ENCODE measurements at regions not wholly inside any gene's neighbourhood (a gene's known extent, or its start where the extent isn't known, plus 50 kb on each side); places are given as distances from the start of the nearest gene placed in this dataset.

GRCh38 chr5:171575808-171576207 is 156.4 kb downstream of the FGF18 start:
- no peak for ATAC-seq
- intact Hi-C loops (cut with DNase I, micrococcal nuclease) = no loop called here
- DNase-seq = no peak

GRCh38 chr5:171577042-171577758 is 157.8 kb downstream of the FGF18 start:
- DNase-seq (no peak), ATAC-seq (no peak)
- intact Hi-C loops (cut with DNase I, micrococcal nuclease) = no loop called here

GRCh38 chr5:171578049-171578828 is 158.8 kb downstream of the FGF18 start:
- no peak for DNase-seq
- intact Hi-C loops (cut with DNase I, micrococcal nuclease) = no loop called here
- no peak for ATAC-seq

- ATAC-seq = no peak
- intact Hi-C loops (cut with DNase I, micrococcal nuclease) = no loop called here
- no peak for DNase-seq
Measured at GRCh38 chr5:171578829-171579491, 159.5 kb downstream of the FGF18 start.

GRCh38 chr5:171579976-171580411 is 160.5 kb downstream of the FGF18 start:
- ATAC-seq = no peak
- no peak for DNase-seq
- intact Hi-C loops (cut with DNase I, micrococcal nuclease) = no loop called here

GRCh38 chr5:171580502-171581265 is 161.2 kb downstream of the FGF18 start:
- ATAC-seq = no peak
- intact Hi-C loops (cut with DNase I, micrococcal nuclease) = no loop called here
- no peak for DNase-seq

GRCh38 chr5:171581781-171582180 is 162.3 kb downstream of the FGF18 start:
- DNase-seq (no peak), ATAC-seq (no peak)
- intact Hi-C loops (cut with DNase I, micrococcal nuclease) = no loop called here

- intact Hi-C loops (cut with DNase I, micrococcal nuclease) = no loop called here
- peak; percentile 96 for ATAC-seq
- no peak for DNase-seq
Measured at GRCh38 chr5:171582849-171583248, 163.4 kb downstream of the FGF18 start.

GRCh38 chr5:171585981-171586380 is 166.5 kb downstream of the FGF18 start:
- no peak for ATAC-seq
- no peak for DNase-seq
- intact Hi-C loops (cut with DNase I, micrococcal nuclease) = no loop called here

- DNase-seq = no peak
- intact Hi-C loops (cut with DNase I, micrococcal nuclease) = no loop called here
- ATAC-seq = no peak
Measured at GRCh38 chr5:171586436-171586835, 167.0 kb downstream of the FGF18 start.

- intact Hi-C loops (cut with DNase I, micrococcal nuclease) = no loop called here
- ATAC-seq = no peak
- DNase-seq = no peak
Measured at GRCh38 chr5:171588046-171588445, 168.6 kb downstream of the FGF18 start.

GRCh38 chr5:171588790-171589189 is 169.3 kb downstream of the FGF18 start:
- ATAC-seq (no peak), DNase-seq (no peak)
- intact Hi-C loops (cut with DNase I, micrococcal nuclease) = no loop called here

GRCh38 chr5:171589461-171589860 is 170.0 kb downstream of the FGF18 start:
- DNase-seq (no peak), ATAC-seq (no peak)
- intact Hi-C loops (cut with DNase I, micrococcal nuclease) = no loop called here

GRCh38 chr5:171592076-171592475 is 172.6 kb downstream of the FGF18 start:
- intact Hi-C loops (cut with DNase I, micrococcal nuclease) = no loop called here
- DNase-seq = no peak
- no peak for ATAC-seq

GRCh38 chr5:171592736-171593135 is 173.3 kb downstream of the FGF18 start:
- DNase-seq (no peak), ATAC-seq (no peak)
- intact Hi-C loops (cut with DNase I, micrococcal nuclease) = no loop called here

GRCh38 chr5:171593401-171593800 is 174.0 kb downstream of the FGF18 start:
- intact Hi-C loops (cut with DNase I, micrococcal nuclease) = no loop called here
- ATAC-seq (no peak), DNase-seq (no peak)

- DNase-seq = no peak
- intact Hi-C loops (cut with DNase I, micrococcal nuclease) = no loop called here
- no peak for ATAC-seq
Measured at GRCh38 chr5:171593976-171594375, 174.5 kb downstream of the FGF18 start.

GRCh38 chr5:171595401-171595800 is 176.0 kb downstream of the FGF18 start:
- ATAC-seq = no peak
- intact Hi-C loops (cut with DNase I, micrococcal nuclease) = no loop called here

GRCh38 chr5:171595801-171596231 is 176.4 kb downstream of the FGF18 start:
- DNase-seq (no peak), ATAC-seq (no peak)
- intact Hi-C loops (cut with DNase I, micrococcal nuclease) = no loop called here

More at GRCh38 chr5:171595401-171595800, 176.0 kb downstream of the FGF18 start:
- no peak for DNase-seq

Measured in left colon (tissue), 2 donors.